GM21367 (cell line): ENCODE measurements at regions not wholly inside any gene's neighbourhood (a gene's known extent, or its start where the extent isn't known, plus 50 kb on each side); places are given as distances from the start of the nearest gene placed in this dataset.
"Not testable (repeated sequence)": the region's sequence is repeated elsewhere in the genome, so short reads cannot be mapped to it uniquely, and the experiment has no call there.

Source experiments
- ATAC-seq: cut with Tn5 transposase; IDR thresholded peaks from one replicate; pipeline ENCODE4 v1.9.1; 2021; ENCODE audit not compliant: unreplicated experiment

DNA sequence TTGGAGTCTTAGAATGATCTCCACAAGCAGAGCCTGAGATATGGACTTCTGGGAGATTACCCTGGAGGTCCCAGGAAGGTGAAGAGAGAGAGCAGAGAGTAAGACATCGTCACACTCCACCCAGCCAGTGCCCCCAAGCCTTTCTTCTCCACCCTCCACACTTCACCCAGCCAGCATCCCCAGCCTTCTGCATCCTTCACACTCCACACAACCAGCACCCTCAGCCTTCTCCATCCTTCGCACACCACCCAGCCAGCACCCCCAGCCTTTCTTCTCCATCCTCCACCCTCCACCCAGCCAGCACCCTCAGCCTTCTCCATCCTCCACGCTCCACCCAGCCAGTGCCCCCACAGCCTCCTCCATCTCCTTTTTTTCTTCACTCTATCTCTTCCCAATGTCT is 603.9 kb upstream of the B3GAT1 start:
- ATAC-seq = no peak

DNA sequence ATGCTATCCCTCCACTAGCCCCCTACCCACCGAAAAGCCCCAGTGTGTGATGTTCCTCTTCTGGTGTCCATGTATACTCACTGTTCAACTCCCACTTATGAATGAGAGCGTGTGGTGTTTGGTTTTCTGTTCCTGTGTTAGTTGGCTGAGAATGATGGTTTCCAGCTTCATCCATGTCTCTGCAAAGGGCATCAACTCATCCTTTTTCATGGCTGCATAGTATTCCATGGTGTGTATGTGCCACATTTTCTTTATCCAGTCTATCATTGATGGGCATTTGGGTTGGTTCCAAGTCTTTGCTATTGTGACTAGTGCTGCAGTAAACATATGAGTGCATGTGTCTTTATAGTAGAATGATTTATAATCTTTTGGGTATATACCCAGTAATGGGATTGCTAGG is 599.3 kb upstream of the B3GAT1 start:
- ATAC-seq = not testable (repeated sequence)

DNA sequence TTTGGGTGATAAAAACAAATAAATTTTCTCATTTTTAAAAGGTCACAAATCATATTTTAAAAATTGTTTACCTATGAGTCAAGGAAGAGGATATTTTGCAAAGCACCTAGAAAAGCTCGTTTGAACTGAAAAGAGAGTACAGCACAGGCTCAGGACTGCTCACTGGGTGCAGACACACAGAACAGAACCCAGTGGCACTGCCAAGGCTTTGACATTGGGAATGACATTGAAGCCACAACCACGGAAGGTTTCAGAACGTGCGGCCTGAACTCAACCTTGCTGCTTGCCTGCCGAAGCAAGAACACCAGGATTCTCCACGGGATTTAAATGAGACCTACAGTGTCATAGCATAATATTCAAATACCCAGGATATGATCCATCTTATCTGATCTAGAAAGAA is 597.1 kb upstream of the B3GAT1 start:
- no peak for ATAC-seq

DNA sequence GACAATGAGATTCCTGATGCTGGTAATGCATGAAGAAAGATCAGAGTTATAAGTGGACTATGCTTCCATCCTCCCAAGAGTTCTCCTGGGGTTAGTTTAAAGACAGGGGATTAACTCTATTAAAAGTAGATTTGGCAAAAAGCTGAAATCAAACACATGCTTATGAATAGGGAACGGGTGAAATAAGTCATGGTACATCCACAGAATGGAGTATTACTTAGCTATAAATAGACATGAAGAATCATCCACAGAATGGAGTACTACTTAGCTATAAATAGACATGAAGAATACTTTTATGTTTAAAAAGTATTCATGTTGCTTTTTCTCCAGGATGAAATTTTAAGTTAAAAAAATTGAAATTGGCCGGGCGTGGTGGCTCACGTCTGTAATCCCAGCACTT is 596.4 kb upstream of the B3GAT1 start:
- no peak for ATAC-seq

DNA sequence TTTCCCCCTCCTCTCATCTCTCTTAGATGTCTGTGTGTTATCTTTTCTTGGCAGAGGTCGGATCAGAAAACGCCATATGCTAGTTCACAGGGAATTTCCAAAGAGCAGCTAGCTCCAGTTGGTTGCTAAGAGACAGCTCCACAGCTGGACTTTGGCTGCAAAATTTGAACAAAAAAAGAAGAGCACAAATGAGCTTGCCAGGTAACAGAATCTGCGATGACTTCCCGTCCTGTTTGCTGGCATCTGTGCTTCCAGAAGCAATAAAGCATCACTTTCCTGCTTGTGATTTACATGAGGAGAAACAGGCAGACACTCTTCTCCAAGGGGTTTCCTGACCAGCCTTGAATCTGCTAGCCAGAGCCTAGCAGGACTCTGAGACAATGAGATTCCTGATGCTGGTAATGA is 596.0 kb upstream of the B3GAT1 start:
- ATAC-seq = no peak

DNA sequence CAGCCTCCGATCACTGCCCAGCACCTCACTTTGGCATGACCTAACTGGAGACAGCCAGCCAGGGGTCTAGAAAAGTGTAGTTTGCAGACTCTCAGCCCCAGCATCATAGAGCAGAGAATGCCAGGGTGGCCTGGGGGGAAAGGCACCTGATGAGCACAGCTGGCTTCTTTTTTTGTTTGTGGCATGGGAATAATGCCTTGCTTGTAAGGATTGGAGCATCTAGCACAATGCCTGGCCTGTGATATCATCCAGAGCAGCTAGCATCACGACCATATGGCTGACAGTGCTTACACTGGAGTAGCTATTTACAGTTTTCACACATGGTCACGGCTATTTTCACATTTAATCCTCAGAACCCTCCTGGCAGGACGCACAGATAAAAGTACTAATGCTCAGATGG is 594.8 kb upstream of the B3GAT1 start:
- no peak for ATAC-seq

DNA sequence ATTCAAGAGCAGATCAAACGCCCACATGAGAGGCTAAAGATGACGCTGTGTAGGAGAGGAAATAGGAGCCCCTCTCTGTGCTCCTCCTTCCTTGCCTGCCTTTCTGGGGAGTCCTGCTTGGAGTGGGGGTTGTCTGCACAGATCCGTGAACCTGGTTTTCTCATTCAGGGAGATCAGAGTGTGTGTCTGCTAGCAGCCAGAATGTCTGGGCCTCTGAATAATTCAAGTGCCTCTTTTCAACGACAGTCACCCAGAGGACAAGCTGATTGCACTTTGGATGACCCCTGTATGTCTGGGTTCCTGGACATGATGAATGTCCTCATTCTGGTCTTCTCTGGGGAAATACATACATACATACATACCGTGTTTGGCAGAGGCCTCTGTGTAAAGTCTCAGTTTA is 592.5 kb upstream of the B3GAT1 start:
- no peak for ATAC-seq

DNA sequence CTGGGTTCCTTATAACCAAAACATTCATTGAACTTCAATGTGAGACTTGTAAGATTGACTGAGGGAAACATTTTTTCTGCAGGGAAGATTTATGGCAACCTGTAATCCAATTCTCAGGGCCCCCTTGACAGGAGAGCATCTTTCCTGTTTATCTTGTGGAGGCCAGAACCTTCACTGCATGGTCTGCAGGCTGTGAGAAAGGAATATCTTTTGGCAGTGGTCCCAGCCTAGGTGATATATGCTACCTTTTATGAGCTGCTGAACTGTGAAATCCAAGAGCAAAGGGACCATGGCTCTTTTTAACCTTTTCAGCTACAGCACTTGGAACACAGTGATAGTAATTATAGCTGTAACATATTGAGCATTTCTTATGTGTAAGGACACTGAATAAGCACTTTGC is 590.2 kb upstream of the B3GAT1 start:
- ATAC-seq = no peak

DNA sequence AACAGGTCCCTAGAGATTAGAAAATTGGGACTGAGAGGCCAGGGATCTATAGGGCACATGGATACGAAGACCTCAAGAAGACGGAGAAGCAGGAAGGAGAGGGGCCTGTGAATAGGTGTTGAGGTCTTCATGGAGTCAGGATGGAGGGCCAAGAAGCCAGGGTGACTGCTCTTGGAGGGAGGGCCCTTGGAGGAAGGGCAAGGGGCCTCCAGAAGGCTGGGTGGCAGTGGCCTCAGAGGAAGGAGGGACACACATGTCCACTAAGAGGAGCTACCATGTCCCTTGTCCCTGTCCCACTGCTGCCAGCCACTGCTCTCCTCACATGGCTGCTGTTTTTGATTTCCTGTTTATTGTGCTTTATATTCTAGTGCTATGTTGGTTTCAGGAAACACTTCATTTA is 589.5 kb upstream of the B3GAT1 start:
- ATAC-seq = no peak

DNA sequence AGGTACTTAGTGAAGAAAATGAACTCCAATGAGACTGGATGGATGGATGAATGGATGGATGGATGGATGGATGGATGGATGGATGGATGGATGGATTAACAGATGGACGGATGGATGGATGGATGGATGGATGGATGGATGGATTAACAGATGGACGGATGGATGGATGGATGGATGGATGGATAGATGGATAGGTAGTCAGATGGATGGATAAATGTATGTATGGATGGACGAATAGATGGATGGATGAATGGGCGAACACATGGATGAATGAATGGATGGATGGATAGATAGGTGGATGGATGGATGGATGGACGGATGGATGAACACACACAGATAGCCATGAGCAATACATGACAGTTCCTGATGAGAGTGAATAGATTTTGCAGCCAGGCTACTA is 589.0 kb upstream of the B3GAT1 start:
- ATAC-seq = not testable (repeated sequence)

DNA sequence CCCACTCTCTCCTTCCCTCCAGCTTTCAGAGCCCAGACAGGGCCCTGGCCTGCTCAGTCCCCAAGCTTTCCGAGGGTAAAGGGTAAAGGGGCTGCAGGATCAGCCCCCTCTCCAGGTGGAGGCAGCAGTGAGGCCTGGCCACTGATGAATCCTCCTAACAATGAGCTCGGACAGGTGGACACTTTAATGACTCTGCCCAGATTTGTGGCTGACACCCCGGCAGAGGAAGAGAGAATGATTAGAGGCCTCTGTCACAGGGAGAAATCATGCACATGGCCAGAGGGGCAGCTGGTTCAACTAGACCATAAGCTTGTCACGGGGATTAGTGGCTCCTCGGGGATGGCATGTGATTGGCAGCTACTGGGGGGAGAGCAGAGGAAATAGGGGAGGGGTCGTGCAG is 587.5 kb upstream of the B3GAT1 start:
- no peak for ATAC-seq

DNA sequence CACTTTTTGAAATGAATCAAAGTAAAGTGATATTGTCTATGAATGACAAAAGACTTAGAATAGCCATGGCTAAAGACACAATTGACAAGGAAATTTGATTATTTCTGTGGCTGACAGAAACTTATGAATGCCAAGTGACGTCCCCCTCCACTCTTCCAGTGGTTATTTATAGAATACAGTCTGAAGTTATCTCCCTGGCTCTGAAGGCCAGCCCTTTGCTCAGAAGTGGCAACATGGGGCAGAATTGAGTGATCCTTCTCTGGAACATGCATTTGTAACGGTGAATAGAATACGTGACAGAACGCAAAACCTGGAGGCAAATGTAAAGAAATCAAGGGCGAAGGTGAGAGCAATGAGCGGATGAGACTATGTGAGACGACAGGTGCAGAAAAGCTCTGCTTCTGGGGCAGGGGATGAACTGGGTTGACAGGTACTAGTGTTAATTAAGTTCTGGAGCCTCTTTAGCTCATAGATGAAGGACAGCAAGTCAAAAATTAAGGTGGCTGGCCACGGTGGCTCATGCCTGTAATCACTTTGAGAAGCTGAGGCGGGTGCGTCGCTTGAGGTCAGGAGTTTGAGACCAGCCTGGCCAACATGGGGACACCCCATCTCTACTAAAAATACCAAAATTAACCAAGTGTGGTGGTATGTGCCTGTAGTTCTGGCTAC is 585.7 kb upstream of the B3GAT1 start:
- ATAC-seq = no peak

DNA sequence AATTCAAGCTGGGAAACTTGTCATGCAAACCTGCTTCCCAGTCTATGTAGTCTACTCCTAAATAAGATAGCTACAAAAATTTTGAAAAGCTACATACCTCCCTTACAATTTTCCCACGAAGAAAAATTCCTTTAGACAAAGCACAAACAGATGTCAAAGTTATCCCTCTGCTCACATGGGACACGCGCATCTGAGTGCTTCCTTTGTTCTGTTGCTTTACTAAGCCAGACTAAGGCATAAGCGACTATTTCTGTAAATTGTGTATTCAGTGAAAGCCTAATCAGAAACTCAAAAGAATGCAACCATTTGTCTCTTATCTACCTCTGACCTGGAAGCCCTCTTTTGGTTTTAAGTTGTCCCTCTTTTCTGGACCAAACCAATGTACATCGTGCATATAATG is 583.7 kb upstream of the B3GAT1 start:
- ATAC-seq = no peak

DNA sequence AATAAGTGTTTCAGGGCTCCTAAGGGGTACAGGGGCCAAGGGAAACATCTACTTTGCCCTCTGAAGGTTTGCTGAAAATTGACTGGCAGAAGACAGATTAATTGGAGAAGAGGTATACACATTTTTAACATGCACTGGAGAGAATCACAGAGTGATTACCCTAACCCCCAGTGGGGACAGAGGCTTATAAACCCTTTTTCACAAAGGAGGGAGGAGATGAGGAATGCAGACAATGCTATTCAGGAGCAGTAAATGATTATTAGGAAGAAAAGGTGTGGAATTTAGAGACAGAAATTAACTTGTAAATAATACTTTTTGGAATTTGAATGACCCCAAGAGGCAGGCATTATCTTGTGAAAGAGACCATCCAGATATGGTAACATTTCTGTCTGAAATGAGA is 582.4 kb upstream of the B3GAT1 start:
- ATAC-seq = no peak

DNA sequence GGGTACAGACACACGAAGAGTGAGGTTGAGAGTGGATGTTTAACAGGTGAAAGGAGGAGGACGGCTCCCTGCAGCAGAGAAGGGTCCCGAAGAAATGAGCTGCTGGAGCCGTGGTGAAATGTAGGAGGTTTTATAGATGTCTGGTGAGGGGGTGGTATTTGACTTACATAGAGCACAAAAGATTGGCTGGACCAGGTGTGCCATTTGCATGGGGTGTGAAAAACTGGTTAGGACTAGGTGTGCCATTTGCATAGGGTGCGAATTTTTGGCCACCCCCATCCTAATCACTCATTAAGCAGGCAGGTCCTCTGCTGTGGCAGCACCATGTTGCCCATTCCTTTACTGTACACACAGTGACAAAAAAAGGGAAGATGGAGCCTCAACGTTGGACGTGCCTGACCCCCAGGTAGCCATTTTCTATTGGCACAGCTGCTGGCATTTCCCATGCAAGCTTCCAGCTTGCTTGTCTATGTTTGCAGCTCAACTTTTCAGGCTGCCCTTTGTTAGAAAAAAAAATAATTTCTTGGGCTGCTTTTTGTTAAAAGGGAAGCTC is 581.7 kb upstream of the B3GAT1 start:
- no peak for ATAC-seq

DNA sequence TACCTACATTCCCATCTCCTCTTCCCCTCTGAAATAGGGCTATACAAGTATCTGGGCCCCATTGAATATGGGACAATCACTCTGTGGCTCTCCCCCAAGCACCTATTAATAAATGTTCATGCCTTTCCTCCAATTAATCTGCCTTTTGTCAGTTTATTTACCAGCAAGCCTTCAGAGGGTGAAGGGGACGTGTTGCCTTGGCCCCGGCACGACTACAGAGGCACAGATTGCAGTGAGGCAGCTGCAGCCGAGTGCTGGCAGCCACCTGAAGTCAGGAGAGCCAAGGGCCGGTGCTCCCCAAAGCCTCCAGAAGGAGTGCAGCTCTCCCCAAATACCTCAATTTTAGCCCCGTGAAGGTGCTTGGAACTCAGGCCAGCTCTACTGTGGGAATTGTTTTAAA is 580.9 kb upstream of the B3GAT1 start:
- ATAC-seq = no peak

DNA sequence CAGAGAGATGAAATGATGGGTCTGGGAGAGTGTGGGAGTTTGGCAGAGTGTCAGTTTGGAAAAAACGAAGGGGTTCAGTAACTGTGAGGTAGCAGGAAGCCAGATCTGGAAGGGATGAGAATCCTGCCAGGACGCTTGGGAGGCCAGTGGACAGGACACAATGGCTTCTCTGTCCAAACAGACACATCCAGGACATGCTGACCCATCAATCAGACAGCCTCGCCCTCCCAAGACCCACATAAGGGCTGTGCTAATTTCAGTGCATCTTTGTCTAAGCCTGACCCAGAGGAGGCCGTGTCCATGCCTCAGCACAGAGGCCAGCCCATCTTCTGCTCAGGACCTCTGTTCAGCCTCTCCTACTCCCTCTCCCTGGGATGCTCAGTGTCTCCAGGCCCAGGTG is 576.5 kb upstream of the B3GAT1 start:
- no peak for ATAC-seq

DNA sequence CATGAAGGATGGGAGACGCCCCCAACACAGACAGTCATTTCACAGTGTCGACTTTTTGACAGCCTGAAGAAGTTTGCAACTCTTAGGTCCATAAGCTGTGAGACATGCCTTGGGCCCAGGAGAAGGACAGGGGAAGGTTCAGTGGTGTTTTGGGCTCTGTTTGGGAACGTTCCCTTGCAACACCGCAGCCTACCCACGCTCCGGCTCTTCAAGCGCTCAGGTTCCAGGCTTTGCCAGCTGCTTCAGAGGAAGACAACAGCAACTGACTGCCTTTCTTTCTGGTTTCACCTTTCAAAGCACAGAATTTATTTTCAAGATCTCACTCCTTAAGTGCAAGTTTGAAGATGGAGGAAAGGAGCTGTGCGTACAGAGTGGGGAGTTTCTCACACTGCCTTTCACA is 575.8 kb upstream of the B3GAT1 start:
- ATAC-seq = no peak

DNA sequence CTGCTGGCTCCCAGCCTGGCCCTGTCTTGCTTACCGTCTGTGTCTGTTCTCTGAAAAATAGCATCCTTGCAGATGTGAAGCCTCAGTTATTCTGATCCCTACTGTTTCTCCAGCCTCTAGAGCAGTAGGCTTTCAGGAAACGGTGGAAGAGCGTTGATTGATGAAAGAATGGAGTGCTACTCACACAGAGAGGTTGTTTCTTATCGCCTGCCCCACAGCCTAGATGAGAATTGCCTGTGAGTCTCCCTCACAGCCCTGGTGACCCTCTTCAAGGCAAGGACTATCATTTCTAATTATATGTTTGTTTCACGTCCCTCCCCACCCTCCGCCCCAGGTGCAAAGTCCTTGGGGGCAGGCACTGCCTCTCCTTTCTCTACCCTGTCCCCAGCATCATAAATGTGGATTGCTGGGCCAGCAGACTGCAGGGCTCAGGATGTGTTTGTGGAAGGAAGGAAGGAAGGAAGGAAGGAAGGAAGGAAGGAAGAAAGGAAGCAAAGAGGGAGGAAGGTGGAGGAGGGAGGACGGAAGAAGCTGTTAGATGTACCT is 575.3 kb upstream of the B3GAT1 start:
- ATAC-seq = no peak

DNA sequence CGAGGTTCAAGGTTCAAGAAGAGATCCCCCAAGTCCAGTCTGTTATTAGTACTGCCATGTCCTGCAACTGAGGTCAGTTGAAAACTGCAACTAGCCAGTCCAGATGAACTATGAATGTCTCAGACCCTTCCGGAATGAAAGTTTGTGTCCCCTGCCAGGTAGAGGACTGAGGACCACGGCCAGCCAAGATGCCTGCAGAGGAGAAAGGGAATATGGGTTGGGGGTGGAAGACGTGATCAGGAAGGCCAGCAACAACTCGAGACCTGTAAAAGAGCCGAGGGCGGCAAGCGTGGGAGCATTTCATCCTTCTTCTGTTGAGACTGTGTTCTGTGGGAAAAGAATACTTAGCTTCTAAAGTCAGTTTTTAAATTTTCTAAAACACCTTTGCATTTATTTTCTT is 572.4 kb upstream of the B3GAT1 start:
- no peak for ATAC-seq

DNA sequence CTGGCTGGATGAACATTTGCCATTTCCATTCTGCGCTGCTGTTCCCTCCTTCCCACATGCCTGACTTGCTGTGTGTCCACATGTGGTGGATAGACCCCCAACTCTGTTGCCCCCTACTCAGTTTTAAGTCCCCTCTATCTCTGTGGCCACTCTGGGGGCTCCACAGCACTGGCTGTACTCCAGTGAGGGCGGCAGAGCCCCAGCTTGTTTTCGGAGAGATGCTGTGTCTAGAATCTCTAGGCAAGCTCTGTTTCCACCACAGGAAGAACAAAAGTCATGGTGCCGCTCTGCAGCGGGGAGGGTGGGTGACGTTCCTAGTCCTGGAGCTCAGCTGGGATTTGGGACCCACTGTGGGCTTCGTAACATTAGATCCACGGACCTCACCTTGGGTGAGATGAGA is 570.4 kb upstream of the B3GAT1 start:
- ATAC-seq = not testable (repeated sequence)

DNA sequence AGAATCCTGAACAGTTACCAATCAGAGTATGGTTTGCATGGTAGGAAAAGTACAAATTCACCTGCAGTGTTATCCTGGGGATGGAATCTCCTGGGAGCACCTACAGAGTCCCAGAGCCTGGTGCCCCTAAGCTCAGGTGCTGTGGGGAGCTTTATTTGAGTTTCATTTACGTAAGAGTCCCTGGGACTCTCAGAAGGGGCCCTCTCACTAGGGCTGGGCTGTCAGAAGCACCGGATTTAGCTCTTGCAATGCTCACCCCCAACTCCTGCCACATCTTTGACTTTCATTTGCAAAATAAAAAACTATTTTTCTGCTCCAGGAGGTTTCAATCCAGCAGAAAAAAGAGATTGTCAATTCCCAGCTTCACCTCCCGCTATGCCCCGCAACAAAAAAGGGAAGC is 569.8 kb upstream of the B3GAT1 start:
- ATAC-seq = no peak
